ENCODE measurements at regions not wholly inside any gene's neighbourhood (a gene's known extent, or its start where the extent isn't known, plus 50 kb on each side); places are given as distances from the start of the nearest gene placed in this dataset.

- DNase-seq (ENCODE audit: low spot score) = no peak
- in situ Hi-C loops (cut with HindIII; ENCODE audit: low sequenced_read_pairs) = no loop called here
These were observed 83.7 kb downstream of the MCFD2 start for GRCh38 chr2:46831869-46832265.

- in situ Hi-C loops (cut with HindIII; ENCODE audit: low sequenced_read_pairs) = no loop called here
- no peak for DNase-seq (ENCODE audit: low spot score)
These were observed 84.3 kb downstream of the MCFD2 start for GRCh38 chr2:46831051-46831868.

GRCh38 chr2:46829231-46829995 is 86.2 kb downstream of the MCFD2 start:
- DNase-seq (ENCODE audit: low spot score) = no peak
- in situ Hi-C loops (cut with HindIII; ENCODE audit: low sequenced_read_pairs) = no loop called here

GRCh38 chr2:46828491-46829230 is 86.9 kb downstream of the MCFD2 start:
- in situ Hi-C loops (cut with HindIII; ENCODE audit: low sequenced_read_pairs) = no loop called here

GRCh38 chr2:46828135-46828438 is 87.5 kb downstream of the MCFD2 start:
- DNase-seq (ENCODE audit: low spot score) = no peak
- in situ Hi-C loops (cut with HindIII; ENCODE audit: low sequenced_read_pairs) = no loop called here

More at GRCh38 chr2:46828491-46829230, 86.9 kb downstream of the MCFD2 start:
- DNase-seq (ENCODE audit: low spot score) = no peak

GRCh38 chr2:46827274-46828134 is 88.1 kb downstream of the MCFD2 start:
- in situ Hi-C loops (cut with HindIII; ENCODE audit: low sequenced_read_pairs) = no loop called here

GRCh38 chr2:46826569-46827245 is 88.9 kb downstream of the MCFD2 start:
- in situ Hi-C loops (cut with HindIII; ENCODE audit: low sequenced_read_pairs) = no loop called here
- DNase-seq (ENCODE audit: low spot score) = no peak

More at GRCh38 chr2:46827274-46828134, 88.1 kb downstream of the MCFD2 start:
- no peak for DNase-seq (ENCODE audit: low spot score)

GRCh38 chr2:46825939-46826568 is 89.6 kb downstream of the MCFD2 start:
- in situ Hi-C loops (cut with HindIII; ENCODE audit: low sequenced_read_pairs) = no loop called here
- DNase-seq (ENCODE audit: low spot score) = no peak

- in situ Hi-C loops (cut with HindIII; ENCODE audit: low sequenced_read_pairs) = no loop called here
These were observed 90.2 kb downstream of the MCFD2 start for GRCh38 chr2:46825231-46825938.

GRCh38 chr2:46824611-46825010 is 91.0 kb downstream of the MCFD2 start:
- in situ Hi-C loops (cut with HindIII; ENCODE audit: low sequenced_read_pairs) = no loop called here
- DNase-seq (ENCODE audit: low spot score) = no peak

More at GRCh38 chr2:46825231-46825938, 90.2 kb downstream of the MCFD2 start:
- no peak for DNase-seq (ENCODE audit: low spot score)

GRCh38 chr2:46821600-46821999 is 94.0 kb downstream of the MCFD2 start:
- no peak for DNase-seq (ENCODE audit: low spot score)
- in situ Hi-C loops (cut with HindIII; ENCODE audit: low sequenced_read_pairs) = no loop called here

- no peak for DNase-seq (ENCODE audit: low spot score)
- in situ Hi-C loops (cut with HindIII; ENCODE audit: low sequenced_read_pairs) = no loop called here
These were observed 96.8 kb downstream of the MCFD2 start for GRCh38 chr2:46818819-46819218.

- DNase-seq (ENCODE audit: low spot score) = peak; percentile 97
- in situ Hi-C loops (cut with HindIII; ENCODE audit: low sequenced_read_pairs) = no loop called here
These were observed 97.4 kb downstream of the MCFD2 start for GRCh38 chr2:46818141-46818621.

GRCh38 chr2:46816846-46817726 is 98.5 kb downstream of the MCFD2 start:
- in situ Hi-C loops (cut with HindIII; ENCODE audit: low sequenced_read_pairs) = no loop called here
- no peak for DNase-seq (ENCODE audit: low spot score)

- DNase-seq (ENCODE audit: low spot score) = no peak
- in situ Hi-C loops (cut with HindIII; ENCODE audit: low sequenced_read_pairs) = no loop called here
These were observed 99.3 kb downstream of the MCFD2 start for GRCh38 chr2:46816151-46816845.
